NCI-H2029 treated with DMSO at 0.1 percent for 48 hours (cell line): ENCODE measurements at regions not wholly inside any gene's neighbourhood (a gene's known extent, or its start where the extent isn't known, plus 50 kb on each side); places are given as distances from the start of the nearest gene placed in this dataset.

Source experiments
- DNase-seq: peaks from one replicate; lab custom pipeline; 2025; lab: John Stamatoyannopoulos, UW

DNA sequence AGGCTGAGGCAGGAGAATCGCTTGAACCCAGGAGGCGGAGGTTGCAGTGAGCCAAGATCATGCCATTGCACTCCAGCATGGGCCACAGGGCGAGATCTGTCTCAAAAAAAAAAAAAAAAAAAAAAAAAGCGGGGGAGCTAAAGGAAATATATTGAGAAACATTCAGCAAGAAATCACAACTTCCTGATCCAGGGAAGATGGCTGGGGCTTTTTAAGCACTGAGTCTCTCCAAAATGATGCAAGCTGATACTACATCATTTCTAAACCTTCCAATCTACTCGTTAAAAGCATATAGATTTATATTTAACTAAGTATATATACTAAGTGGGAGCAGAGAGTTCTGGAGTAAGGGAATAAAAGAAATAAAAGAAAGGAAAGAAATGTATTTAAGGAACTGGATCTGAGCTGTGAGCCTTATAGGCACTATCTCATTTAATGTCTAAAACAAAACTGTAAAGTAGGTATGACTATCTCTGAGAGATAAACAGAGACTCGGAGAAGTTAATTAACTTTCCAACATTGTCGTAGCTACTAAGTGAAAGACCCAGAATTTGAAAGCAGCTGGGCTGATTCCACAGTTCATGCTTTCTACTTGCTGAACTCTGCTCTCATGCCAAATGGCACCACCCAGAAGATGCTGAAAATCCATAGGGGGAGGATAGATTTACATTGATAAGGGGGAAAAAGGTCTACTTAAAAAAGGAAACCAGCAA is 215.0 kb upstream of the MARCKS start:
- DNase-seq: no peak

DNA sequence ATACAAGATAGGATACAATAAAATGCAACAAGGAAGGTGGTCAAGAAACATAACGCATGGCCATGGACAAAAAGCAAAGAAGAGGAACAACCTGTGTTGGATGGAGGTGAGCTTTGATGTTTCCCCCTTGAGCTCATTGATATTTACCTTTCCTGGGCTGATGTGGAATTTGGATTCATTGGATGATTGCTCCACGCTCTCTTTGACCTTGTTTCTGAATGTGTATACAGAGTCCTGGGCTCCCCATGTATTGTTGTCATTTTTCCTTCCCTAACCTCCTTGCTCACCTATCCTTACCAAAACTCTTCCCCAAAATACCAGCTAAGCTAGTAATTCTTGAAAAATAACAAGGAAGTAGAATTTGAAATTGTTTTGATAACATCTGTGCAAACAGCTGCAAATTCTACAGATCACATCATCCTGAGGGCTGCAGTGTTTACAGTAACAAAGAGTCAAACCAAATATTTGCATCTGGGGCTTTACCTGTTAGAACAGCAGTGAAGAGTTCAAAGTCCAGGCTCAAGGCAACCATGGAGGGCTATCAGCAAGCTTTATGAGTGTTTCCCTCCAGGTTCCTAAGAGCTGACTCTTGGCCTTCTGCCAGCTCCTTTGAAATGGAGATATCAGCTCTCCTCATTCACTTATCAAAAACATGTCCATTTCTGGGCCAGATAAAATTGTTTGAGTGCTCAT is 214.3 kb upstream of the MARCKS start:
- peak; percentile 99 for DNase-seq

DNA sequence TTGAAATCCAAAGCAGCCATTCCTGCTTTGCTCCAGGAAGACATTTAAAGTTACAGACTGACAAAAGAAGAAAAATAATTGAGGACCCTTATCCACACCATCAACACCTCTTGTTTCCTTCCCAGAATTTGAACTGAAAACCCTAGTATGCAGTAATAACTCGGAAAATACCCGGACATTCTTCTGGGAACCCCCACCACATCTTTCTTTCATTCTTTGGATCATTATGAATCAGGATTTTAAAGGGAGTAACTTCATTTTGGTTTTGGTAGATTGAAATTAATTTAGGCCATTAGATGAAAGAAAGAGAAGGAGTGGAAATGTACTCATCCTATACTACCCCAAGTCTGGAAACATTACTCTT is 213.8 kb upstream of the MARCKS start:
- DNase-seq: no peak

DNA sequence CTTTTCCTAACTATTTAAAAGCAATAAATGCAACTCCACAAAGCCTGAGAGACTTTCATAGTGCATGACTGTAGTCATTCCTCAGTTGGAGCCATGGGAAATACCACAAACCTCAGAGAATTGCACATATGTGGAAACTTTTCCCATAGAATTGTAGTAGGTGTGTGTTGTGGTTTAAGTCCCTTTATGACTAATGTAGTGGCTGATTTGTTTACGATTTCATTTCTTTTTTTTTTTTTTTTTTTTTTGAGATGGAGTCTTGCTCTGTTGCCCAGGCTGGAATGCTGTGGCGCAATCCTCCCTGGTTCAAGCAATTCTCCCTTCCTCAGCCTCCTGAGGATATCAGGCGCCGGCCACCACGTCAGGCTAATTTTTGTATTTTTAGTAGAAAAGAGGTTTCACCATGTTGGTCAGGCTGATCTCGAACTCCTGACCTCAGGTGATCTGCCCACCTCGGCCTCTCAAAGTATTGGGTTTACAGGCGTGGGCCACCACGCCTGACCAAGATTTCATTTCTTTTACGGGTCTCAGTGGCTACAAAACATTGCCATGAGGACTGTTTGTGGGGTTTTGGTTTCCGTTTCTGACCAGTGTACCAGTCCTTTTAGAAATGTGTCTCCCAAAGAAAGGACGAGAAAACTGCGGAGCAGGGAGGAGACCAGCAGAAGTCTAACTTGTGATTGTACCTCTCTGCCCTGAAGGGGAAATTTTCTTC is 212.1 kb upstream of the MARCKS start:
- no peak for DNase-seq

DNA sequence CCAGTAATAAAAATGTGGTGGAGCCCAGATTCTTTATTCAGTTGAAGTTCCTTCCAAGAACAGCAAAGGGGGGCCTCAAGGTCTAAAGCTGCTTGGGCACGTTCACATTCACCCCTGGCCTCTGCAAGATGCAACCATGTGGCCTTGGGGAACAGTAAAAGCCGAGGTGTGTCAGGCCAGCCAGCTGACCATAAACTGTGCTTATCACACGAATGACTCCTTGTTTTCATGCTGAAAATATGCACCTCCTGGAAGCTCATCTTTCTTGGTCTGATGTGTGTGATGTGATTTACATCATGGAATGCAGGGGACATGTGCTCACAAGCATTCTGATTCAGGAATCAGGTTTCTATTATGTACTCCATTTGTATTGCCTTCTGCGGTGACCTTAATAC is 211.6 kb upstream of the MARCKS start:
- no peak for DNase-seq

DNA sequence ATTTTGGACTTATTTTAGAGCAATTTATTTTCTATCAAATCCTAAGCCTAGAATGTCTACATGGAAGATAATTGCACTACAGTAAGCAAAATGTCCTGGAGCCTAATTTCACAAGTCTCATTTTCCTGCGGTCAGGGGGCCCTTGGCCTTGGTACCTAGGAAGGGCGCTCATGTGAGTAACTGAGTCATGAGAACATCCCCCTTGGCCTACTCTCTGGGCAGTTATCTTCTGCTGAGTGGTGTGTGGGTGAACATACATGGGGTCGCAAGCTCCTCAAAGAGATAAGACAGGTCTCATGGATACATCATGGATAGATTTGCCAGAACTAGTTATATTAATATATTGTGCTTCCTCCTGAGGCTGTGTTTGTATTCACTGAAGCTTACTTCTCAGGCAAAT is 211.2 kb upstream of the MARCKS start:
- DNase-seq: no peak

DNA sequence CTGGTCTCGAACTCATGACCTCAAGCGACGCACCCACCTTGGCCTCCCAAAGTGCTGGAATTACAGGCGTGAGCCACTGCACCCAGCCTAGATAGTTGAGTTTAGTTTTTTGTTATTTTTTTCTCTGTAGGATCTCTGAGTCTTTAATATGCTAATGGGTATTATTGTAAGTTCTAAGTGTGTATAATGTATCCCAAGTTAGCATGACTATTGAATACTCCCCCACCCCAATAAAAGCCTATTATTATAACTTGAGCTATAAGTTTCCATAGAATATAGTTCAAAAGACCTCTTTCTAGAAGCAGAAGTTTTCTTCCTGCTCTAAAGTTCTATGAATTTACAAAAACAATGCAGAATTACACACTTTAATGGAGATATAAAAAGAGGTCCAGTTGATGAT is 210.4 kb upstream of the MARCKS start:
- DNase-seq: no peak

DNA sequence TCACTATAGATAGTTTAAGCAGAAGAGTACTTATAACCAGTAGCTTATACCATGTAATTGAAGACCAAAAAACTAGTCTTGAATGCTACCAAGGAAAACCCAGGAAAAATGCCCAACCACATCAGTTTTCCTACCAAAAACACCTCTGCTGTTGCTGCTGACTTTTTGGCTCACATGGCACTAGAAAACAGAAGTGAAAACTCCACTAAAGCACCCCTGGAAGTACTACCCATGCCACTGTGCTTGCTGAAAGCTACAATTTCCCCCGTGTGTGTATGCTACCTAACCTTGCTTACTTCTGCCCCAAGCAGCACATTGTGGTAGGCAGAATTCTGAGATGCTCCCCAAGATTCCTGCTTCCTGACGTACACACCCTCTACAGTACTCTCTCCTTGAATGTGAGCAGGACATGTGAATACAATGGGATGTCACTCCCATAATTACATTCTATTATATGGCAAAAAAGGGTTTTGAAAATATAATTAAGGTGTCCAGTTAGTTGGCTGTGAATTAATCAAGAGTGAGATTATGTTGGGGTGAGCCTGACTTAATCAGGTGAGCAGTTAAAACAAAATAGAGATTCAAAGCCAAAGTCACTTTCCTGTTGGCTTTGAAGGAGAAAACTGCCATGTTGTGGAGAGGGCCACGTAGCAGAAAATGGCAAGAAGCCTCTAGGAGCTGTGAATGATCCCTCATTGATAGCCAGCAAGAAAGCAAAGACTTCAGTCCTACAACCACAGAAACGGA is 209.8 kb upstream of the MARCKS start:
- no peak for DNase-seq

DNA sequence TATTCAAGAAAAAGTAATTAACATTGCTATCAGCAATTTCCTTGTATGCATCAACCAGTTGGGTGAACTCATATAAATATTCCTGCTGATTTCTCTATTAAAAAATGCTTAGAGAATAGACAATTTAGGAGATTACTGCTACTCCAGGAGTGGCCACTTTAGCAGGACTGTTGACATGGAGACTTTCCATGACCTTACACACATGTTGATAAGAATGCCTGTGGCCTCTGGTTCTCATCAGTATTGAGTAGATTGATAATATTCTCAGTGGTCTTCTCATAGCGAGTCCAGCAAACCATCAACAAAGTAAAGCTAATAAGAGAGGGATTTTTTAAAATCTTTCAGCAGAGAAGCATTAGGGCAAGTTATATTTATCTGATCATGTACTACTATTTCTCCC is 208.4 kb upstream of the MARCKS start:
- no peak for DNase-seq

DNA sequence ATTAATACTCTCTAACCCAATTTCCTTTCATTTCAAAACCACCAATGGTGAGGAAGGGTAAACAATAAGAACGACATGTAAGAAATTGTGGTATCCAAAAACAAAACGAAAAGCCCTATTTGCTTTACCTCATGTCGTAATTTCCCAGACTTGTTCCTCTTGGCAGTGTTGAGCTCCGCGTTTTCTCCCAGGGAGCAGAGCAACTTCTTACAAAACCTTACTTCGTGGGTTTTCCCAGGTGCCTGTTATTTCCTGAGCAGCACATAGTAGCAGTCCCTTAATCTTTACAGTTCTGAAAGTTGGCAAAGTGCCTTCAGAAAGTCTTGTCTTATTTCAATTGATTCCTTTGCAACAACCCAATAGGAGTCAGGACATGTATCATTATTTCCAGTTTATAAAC is 207.9 kb upstream of the MARCKS start:
- DNase-seq: no peak

DNA sequence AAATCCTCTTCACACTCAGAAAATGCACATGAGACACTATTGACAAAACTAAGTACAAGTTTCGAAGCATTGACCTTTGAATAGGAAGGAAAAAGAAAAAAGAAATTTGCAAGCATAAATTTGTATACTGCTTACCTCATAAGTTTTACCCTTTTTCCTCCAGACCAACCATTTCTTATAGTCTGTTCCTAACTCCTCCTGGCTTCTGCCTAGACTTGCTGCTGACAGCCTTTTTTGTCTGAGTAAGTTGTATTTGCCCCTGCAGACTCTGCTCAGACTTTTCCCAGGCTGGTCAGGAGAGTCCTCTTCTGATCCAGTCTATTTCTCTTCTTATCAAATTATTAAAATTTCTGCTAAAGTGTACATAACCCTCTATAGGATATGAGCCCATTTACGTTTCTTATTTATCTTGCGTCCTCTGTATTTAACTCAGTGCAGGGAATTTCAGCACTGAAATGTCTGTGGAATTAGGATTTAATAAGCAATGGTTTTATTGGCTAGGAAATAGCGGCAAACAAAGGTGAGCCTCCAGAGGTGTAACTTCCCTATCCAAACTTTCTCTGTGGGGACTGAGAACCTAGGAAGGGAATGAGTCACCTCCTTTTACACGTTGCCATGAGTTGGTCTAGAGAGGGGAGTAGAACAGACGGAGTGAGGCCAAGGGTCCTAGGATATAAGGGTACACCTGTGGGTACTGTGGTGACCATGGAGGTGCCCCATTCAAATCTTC is 207.1 kb upstream of the MARCKS start:
- no peak for DNase-seq

DNA sequence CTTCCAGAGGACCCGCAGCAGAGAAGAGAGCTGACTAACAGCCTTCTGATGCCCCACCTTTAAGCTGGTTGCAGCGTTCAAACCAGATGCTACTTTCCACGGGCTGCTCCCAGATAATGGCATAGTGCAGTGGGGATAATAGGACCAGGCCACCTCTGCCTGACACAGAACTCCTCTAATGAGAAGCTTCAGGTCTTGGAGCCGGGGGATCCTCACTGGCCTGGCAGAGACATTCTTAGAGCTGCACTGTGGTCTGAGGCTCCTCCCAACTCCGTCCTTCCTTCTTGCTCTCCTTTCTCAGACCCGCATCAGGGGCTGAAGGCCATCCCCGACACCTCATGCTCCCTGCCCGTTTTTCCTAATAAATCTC is 206.6 kb upstream of the MARCKS start:
- DNase-seq: no peak

DNA sequence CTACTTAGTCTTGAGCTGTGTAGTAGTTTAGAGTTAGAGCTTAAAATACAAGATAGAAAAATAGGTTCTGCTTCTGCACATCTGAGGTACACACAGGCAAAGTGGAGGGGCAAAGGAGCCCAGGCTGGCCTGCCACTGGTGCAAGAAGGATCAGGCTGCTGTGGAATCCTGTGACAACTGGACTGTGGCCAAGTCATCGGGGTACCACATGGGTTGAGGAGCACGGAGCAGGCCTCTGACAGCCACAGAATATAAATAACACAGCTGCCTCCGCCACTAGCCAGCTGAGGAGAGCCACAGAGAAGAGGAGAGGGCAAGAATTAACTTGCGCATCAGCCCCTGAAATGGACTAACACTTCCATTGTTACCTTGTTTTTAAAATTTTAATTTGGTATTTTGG is 206.0 kb upstream of the MARCKS start:
- no peak for DNase-seq

DNA sequence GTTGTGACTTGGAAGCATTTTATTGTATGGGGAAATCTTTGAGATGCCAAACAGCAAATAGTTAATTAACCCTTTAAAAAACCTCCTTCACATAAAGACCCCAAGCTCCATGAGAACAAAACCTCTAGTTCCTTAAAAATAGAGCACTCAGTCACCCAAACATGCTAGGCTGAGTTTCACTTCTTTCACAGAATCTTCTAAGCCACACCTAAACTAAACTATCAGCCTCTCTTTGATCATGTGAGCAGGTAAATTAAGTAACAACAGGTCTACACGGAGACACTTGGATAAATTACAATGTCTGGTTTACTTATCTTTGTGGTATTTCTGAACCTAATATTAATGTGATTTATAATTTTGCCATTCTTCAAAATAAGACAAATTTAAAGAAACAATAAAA is 205.2 kb upstream of the MARCKS start:
- no peak for DNase-seq

DNA sequence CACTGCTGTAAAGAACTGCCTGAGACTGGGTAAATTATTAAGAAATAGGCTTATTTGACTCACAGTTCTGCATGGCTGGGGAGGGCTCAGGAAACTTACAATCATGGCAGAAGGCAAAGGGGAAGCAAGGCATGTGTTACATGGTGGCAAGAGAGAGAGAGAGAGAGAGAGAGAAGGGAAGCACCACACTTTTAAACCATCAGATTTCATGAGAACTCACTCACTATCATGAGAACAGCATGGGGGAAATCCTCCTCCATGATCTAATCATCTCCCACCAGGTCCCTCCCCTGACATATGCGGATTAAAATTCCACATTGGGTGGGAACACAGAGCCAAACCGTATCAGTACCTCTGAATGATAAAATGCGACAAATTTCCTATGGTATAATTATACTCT is 203.9 kb upstream of the MARCKS start:
- no peak for DNase-seq

DNA sequence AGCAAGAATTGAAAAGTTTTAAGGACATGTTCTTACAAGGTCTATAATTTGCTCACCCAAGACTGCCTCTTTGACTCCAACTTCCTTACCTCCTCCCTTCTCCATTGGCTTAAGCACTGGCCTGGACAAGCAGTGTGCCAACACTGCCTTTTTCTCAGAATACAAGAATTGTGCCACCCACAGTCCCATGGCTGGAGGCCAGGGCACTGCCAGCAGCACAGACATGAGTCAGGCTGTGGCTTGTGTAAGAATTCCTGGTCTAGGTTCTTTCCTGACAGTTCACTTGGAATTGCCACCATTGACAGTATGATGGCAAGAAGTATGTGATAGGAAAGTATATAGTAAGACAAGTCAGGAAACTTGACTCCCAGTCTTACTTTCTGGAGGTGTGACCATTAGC is 202.7 kb upstream of the MARCKS start:
- no peak for DNase-seq

DNA sequence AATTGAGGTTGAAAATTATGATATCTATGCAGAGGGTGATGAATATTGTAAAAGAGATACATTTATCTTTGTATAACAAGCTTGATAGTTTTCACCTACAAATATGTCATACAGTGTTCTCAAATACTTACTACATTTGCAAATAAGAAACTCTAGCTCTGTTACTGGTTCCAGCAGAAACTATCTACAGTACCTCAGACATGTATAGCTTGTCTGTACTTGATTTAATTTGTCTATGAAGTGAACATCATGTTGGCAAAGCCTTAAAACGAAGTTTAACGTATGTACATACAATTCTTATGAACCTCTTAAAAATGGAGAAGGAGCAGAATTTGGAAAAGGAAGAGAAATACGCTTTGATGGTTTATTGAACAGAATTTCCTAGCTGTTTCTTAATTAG is 201.4 kb upstream of the MARCKS start:
- DNase-seq: no peak

DNA sequence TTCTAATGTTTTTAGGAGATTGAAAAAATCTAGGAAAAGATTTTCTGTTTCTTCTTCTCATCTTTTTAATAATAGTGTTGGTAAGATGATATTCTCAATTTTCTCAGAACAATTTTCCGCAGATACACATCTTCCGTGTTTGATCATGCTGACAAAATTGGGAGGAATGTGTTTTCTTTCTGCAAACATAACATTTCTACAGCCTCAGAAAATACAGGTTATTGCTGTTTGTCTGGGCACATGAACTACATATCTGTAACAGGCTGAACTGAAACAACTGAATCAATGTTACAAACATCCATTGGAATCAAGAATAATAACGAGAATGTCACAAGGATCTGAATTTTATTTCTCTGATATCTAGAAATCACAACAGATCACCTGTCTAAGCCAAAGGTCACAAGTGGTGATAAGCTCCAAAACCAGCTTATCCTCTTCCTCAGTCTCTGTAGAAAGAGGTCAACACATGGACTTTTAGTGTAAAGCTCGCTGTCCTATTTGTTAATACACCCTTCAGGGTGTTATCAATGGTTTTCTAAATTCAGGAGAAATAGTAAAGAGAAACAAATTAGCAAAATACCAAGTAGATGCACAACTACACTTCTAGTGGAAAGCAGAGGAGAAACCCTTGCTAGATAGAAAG is 197.3 kb upstream of the MARCKS start:
- no peak for DNase-seq

DNA sequence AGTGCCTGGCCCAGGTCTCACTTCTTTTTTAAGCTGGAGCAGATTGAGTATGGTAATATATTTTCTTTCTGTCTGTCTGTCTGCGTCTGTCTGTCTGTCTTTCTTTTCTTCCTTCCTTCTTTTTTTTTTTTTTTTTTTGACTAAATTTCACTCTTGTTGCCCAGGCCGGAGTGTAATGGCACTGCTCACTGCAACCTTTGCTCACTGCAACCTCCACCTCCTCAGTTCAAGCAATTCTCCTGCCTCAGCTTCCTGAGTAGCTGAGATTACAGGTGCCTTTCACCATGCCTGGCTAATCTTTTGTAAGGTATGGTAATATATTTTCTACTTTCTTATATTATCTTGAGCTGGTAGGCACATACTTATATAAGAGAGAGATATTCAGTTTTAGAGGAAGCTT is 196.3 kb upstream of the MARCKS start:
- DNase-seq: no peak

DNA sequence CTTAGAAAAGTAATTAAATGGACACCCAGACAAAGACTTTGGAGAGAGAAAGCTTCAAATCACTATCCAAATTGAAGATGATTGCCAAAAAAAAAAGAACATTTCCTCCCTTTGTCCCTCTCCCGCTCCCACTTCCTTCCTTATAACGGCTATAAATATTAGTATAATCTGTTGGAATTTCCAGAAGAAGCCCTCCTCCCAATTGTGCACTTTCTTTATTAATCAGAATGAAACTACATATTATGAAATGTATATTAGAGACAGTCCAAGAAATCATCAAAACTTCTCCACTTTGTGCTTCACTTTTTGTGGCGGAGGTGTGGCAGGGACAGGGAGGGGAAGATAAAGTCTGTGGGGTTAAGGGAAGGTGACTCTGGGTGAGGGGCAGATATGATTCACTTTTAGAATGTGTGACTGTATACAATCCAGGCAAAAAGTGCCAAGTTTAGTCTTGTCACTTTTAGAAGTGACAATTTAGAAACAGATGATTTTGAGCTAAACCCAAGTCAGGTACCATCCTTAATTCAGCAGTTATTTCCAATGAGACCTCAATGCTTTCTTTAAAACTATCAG is 195.0 kb upstream of the MARCKS start:
- no peak for DNase-seq

DNA sequence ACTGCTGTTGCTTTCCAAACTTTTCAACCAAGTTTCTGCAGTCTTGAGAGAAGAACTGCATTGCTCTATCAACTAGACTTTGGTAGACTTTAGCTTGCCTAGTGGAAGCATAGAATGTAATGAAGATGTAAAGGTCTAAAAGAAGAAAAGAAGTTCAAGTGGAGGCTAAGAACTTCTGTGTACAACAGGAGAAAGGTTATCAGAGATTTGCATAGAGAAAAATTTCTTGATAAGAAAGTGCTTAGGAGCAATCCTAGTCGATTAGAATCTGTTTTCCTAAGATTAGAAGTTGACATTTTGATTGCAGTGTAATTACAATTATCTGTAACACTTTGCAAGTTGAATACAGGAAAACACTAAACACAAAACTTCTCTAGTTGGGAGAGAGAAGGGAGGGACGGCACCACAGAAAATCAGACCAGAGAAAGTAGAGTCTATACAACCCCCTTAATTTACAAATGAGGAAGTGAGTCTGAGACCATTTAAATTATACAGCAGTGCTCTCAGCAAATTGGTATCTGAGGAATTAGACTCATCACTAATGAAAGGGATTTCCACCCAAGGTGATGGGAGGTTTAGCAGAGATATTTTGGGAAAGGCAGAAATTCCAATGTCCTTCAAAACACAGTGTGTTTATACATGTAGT is 194.3 kb upstream of the MARCKS start:
- no peak for DNase-seq
